K562 (cell line): ENCODE measurements at regions not wholly inside any gene's neighbourhood (a gene's known extent, or its start where the extent isn't known, plus 50 kb on each side); places are given as distances from the start of the nearest gene placed in this dataset.

Experiments used
- ATAC-seq: fragments of 200-7000 bp; cut with Tn5 transposase; 3 replicates; pipeline ENCODE4 v1.9.1; 2020; ENCODE audit warnings: moderate library complexity
- BruUV-seq: library from RNA; stranded (reverse); fragments of 400-500 nt; replicated peaks from 2 replicates; lab custom pipeline; 2021; lab: Mats Ljungman, UMichigan
- CTCF ChIA-PET: fragments of 300-600 bp; formaldehyde crosslinking; extraction: SDS; loops from one replicate; lab custom pipeline; 2021; ENCODE audit warnings: low intra/inter-chr PET ratio; lab: Yijun Ruan, JAX
- POLR2A ChIA-PET: fragments of 300-600, 350-650 bp; sonication (Branson Sonifier 250); formaldehyde crosslinking; extraction: SDS; loops from one replicate; lab custom pipeline; 2021; ENCODE audit warnings: antibody characterized with exemption, inconsistent platforms; lab: Yijun Ruan, JAX
- DNase-seq, 4 experiments: peaks; one replicate each; pipeline versions ENCODE4 v3.0.0 to v3.0.0-alpha.2; 2011 to 2018; ENCODE audit warnings: low spot score in 3 of 4, mixed read lengths in 3 of 4; ENCODE audit errors: extremely low read depth in 1 of 4
- FAIRE-seq: peaks from 2 replicates; lab custom pipeline; 2011; peaks lifted over from hg19 to GRCh38; lab: Jason Lieb, UNC
- H2AFZ ChIP-seq: 2 replicates; pipeline ENCODE4 v1.6.0; 2011; ENCODE audit warnings: low read depth, low read length, control low read depth, inconsistent platforms
- H3K27ac ChIP-seq: fragments of 200-600 bp; 3 replicates; pipeline ENCODE4 v1.8.0; 2011; ENCODE audit warnings: low read depth, mild to moderate bottlenecking, control low read depth, inconsistent platforms, low read length, moderate library complexity, mixed read lengths; ENCODE audit errors: extremely low read depth
- H3K27me3 ChIP-seq, 2 experiments: fragments of 300-600 bp in 1 of 2; 2 replicates in 1 of 2; 3 replicates in 1 of 2; pipeline versions ENCODE4 v1.6.0 to v1.8.0; 2011; ENCODE audit warnings: inconsistent platforms in 2 of 2, low read length in 2 of 2, mild to moderate bottlenecking in 1 of 2, mixed read lengths in 1 of 2, moderate library complexity in 1 of 2; ENCODE audit not compliant: control insufficient read depth in 2 of 2, insufficient read depth in 2 of 2
- H3K36me3 ChIP-seq: fragments of 300-600 bp; 3 replicates; pipeline ENCODE4 v1.8.0; 2011; ENCODE audit warnings: mild to moderate bottlenecking, low read length, inconsistent platforms; ENCODE audit not compliant: control insufficient read depth, insufficient read depth
- H3K4me1 ChIP-seq, 2 experiments: fragments of 200-600 bp in 1 of 2; replicated peaks in 1 of 2; 2 replicates in 1 of 2; 3 replicates in 1 of 2; pipeline versions ENCODE4 v1.5.1 to v1.8.0; 2011; ENCODE audit warnings: inconsistent platforms in 2 of 2, low read length in 2 of 2, mild to moderate bottlenecking in 1 of 2, mixed read lengths in 1 of 2, moderate library complexity in 1 of 2; ENCODE audit not compliant: control insufficient read depth in 2 of 2, insufficient read depth in 2 of 2
- H3K4me2 ChIP-seq: 2 replicates; pipeline ENCODE4 v1.6.1; 2011; ENCODE audit warnings: low read length, control low read depth, inconsistent platforms, mixed read lengths; ENCODE audit not compliant: insufficient read depth
- H3K4me3 ChIP-seq: fragments of 200-600 bp; sonication (generic), shearing (Covaris generic); 2 replicates; pipeline ENCODE4 v1.5.1; 2016; ENCODE audit warnings: control low read depth, inconsistent platforms
- H3K79me2 ChIP-seq: fragments of 200-600 bp; 3 replicates; pipeline ENCODE4 v1.8.0; 2011; ENCODE audit warnings: low read length, inconsistent platforms; ENCODE audit not compliant: control insufficient read depth, insufficient read depth
- H3K9ac ChIP-seq, 2 experiments: 2 replicates each; pipeline versions ENCODE4 v1.6.0 to v1.6.1; 2011; ENCODE audit warnings: low read depth in 2 of 2, low read length in 2 of 2, control low read depth in 1 of 2, inconsistent platforms in 1 of 2, mild to moderate bottlenecking in 1 of 2, mixed read lengths in 1 of 2; ENCODE audit not compliant: insufficient read depth in 1 of 2
- H3K9me1 ChIP-seq: one replicate; pipeline ENCODE4 v1.6.0; 2011; ENCODE audit warnings: inconsistent platforms, mild to moderate bottlenecking, low read length, moderate library complexity; ENCODE audit not compliant: control insufficient read depth, insufficient read depth
- H3K9me3 ChIP-seq: replicated peaks from 2 replicates; pipeline ENCODE4 v1.5.1; 2011; ENCODE audit warnings: low read depth, low read length, inconsistent platforms; ENCODE audit not compliant: control insufficient read depth, insufficient read depth
- H4K20me1 ChIP-seq: replicated peaks from 2 replicates; pipeline ENCODE4 v1.6.1; 2011; ENCODE audit warnings: low read length, inconsistent platforms, mixed read lengths; ENCODE audit not compliant: control insufficient read depth, insufficient read depth
- CBFA2T3 ChIP-seq: fragments of 450-650 bp; IDR thresholded peaks from 2 replicates; pipeline ENCODE4 v1.6.1; 2017
- DDX20 ChIP-seq: fragments of 450-650 bp; IDR thresholded peaks from 2 replicates; pipeline ENCODE4 v1.6.1; 2016; ENCODE audit warnings: missing genetic modification characterization, low read depth, mild to moderate bottlenecking, missing compliant biosample characterization, moderate library complexity
- EHMT2 ChIP-seq: fragments of 450-650 bp; IDR thresholded peaks from 2 replicates; pipeline ENCODE4 v1.6.1; 2018; ENCODE audit warnings: antibody characterized with exemption
- EP400 ChIP-seq: fragments of 450-650 bp; IDR thresholded peaks from 2 replicates; pipeline ENCODE4 v1.6.1; 2017; ENCODE audit warnings: antibody characterized with exemption, mild to moderate bottlenecking, moderate library complexity
- ETV6 ChIP-seq, 3 experiments: fragments of 150-350 bp in 1 of 3; sonication (generic) in 1 of 3; formaldehyde crosslinking in 1 of 3; IDR thresholded peaks; 2 replicates each; pipeline versions ENCODE4 v1.6.1 to v1.8.0; 2014 to 2022; ENCODE audit warnings: borderline replicate concordance in 2 of 3, low read depth in 2 of 3, antibody characterized with exemption in 1 of 3, low read length in 1 of 3, mild to moderate bottlenecking in 1 of 3, missing genetic modification reagents in 1 of 3
- HCFC1 ChIP-seq: IDR thresholded peaks from 2 replicates; pipeline ENCODE4 v1.6.1; 2012; ENCODE audit warnings: low read depth, low read length, improper control_type of control experiment
- HMG20A ChIP-seq: fragments of 450-650 bp; formaldehyde crosslinking; conservative IDR thresholded peaks from 2 replicates; pipeline ENCODE4 v1.4.0; 2020; ENCODE audit warnings: mild to moderate bottlenecking, mixed read lengths
- MTA1 ChIP-seq: fragments of 450-650 bp; IDR thresholded peaks from 2 replicates; pipeline ENCODE4 v1.6.1; 2017; ENCODE audit warnings: borderline replicate concordance
- NUFIP1 ChIP-seq: fragments of 450-650 bp; IDR thresholded peaks from 2 replicates; pipeline ENCODE4 v1.6.1; 2018; ENCODE audit not compliant: partially characterized antibody
- RFX1 ChIP-seq: fragments of 450-650 bp; IDR thresholded peaks from 2 replicates; pipeline ENCODE4 v1.6.1; 2016; ENCODE audit warnings: mild to moderate bottlenecking, moderate library complexity
- ZBTB8A ChIP-seq: fragments of 450-650 bp; IDR thresholded peaks from 2 replicates; pipeline ENCODE4 v1.6.1; 2018; ENCODE audit warnings: mild to moderate bottlenecking, moderate library complexity; ENCODE audit not compliant: partially characterized antibody
- ZNF143 ChIP-seq: sonication (generic); formaldehyde crosslinking; IDR thresholded peaks from 2 replicates; pipeline ENCODE4 v1.9.0; 2022; ENCODE audit warnings: mild to moderate bottlenecking, missing genetic modification reagents
- ZNF174 ChIP-seq: fragments of 250-450 bp; sonication (Bioruptor Pico); IDR thresholded peaks from 2 replicates; pipeline ENCODE4 v1.4.0; 2020; ENCODE audit warnings: mild to moderate bottlenecking
- ZNF436 ChIP-seq: fragments of 250-450, 450-650 bp; sonication (Bioruptor Pico); formaldehyde crosslinking; IDR thresholded peaks from 2 replicates; pipeline ENCODE4 v1.7.0; 2020; ENCODE audit warnings: mild to moderate bottlenecking
- ZNF699 ChIP-seq: fragments of 250-450 bp; sonication (Bioruptor Pico); IDR thresholded peaks from 2 replicates; pipeline ENCODE4 v1.8.0; 2021; ENCODE audit warnings: mild to moderate bottlenecking, moderate library complexity; ENCODE audit not compliant: insufficient replicate concordance
- ZNF785 ChIP-seq: fragments of 250-450 bp; sonication (Bioruptor Pico); IDR thresholded peaks from 2 replicates; pipeline ENCODE4 v1.4.0; 2020; ENCODE audit warnings: mild to moderate bottlenecking
- WGBS: fragments of 100-300 bp; shearing (Covaris generic); methylation state at CpG from one replicate; pipeline ENCODE4 v1.1.6; 2016; ENCODE audit warnings: low coverage, mixed read lengths; ENCODE audit not compliant: insufficient coverage; ENCODE audit errors: missing lambda C conversion rate; 5-methylcytosine and 5-hydroxymethylcytosine counted together
- in situ Hi-C: fragments of 300-500 bp; cut with MboI; formaldehyde crosslinking; loops from 4 replicates; pipeline ENCODE4 v1.15.0; 2018; ENCODE audit warnings: inconsistent platforms, mixed read lengths
- intact Hi-C: fragments of 100-400 bp; cut with micrococcal nuclease; formaldehyde crosslinking; loops from 2 replicates; pipeline ENCODE4 v1.14.2; 2022

DNA sequence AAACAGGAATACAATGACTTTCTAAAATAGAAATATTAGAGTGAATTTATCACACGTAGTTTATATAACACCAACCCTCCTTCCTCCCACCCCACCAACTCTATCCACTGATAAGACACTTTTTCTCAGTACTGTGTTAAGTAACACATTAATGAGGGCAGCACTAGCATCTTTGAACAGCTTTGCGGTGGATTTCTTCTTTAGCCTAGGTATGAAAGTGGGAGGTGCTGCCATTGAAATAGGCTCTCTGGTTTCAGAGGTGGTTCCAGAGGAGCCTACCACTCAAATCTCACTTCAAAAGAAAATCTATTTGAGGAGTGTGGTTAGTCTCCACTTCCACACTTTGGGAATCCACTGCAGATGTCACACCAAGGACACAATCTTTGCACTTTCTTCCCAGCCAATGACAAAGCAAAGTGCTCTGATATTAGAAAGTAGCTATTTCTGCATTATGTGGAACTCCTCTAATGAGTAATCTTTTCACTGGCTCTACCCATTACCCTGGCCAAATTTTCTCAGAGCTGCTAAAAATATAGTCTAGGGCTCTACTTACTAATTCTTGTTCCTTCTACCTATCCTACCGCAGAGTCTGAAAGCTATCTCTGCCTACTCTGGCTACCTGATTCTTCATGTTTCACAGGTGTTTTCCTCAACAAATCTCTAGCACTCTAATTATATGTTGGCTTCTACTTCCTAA lies 1667.8 kb downstream of the MRPL39 start:
- ATAC-seq (no peak), DNase-seq (no peak), FAIRE-seq (no peak)
- in situ Hi-C loops (no loop called here), intact Hi-C loops (no loop called here)
- Histone ChIP-seq H3K27me3 (no peaks in the 10 kb centered on the region), H3K9me3 (peaks cover 3% of the 10 kb centered on the region; the same call in 1 of the 2 replicates), H2AFZ (no peak overlapping the region), H3K27ac (no peak overlapping the region), H3K9ac (no peak overlapping the region), H3K79me2 (no peaks in the 10 kb centered on the region), H4K20me1 (no peaks in the 10 kb centered on the region), H3K4me1 (no peaks in the 10 kb centered on the region), H3K4me2 (no peak overlapping the region), H3K4me3 (no peak overlapping the region), H3K36me3 (no peaks in the 10 kb centered on the region), H3K9me1 (no peaks in the 10 kb centered on the region)
- no TSS peak for BruUV-seq
- TF ChIP-seq HMG20A, result no peak
- TF ChIP-seq HCFC1, result no peak
- no peak for TF ChIP-seq CBFA2T3
- ChIA-PET CTCF (no interaction called here), POLR2A (no interaction called here)
- WGBS, result 38% methylated on average over 3 of the region's 3 CpGs

DNA sequence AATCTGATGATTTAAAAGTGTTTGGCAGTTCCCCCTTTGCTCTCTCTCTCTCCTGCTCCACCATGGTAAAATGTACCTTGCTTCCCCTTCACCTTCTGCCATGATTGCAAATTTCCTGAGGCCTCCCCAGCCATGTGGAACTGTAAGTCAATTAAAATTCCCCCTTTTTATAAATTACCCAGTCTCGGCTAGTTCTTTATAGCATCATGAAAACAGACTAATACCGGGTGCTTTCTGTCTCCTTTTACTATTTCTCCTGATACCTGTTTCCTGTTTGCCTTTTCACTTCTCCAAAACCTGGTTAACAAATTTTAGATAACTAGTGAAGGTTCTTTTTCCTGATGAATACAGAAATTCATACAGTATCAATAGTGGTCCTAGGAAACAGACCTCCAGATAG lies 1670.3 kb downstream of the MRPL39 start:
- BruUV-seq, result no TSS peak
- intact Hi-C loops (no loop called here), in situ Hi-C loops (no loop called here)

More for the DNA sequence above, 1670.3 kb downstream of the MRPL39 start:
- DNase-seq (no peak), FAIRE-seq (no peak), ATAC-seq (no peak)
- H3K9ac ChIP-seq, result no peak overlapping the region
- CTCF ChIA-PET, result no interaction called here
- 29% methylated on average over 2 of the region's 2 CpGs for WGBS
- H3K9me3 ChIP-seq, result 0 out of 2 replicates have a peak, but pooled peaks cover 3% of the 10 kb centered on the region
- POLR2A ChIA-PET, result no interaction called here
- H3K79me2 ChIP-seq, result no peaks in the 10 kb centered on the region
- H2AFZ ChIP-seq, result no peak overlapping the region
- H3K36me3 ChIP-seq, result peaks cover 1% of the 10 kb centered on the region; the same call in 1 of the 3 replicates
- H3K4me1 ChIP-seq, result no peaks in the 10 kb centered on the region
- no peaks in the 10 kb centered on the region for H3K27me3 ChIP-seq
- no peak overlapping the region for H3K4me2 ChIP-seq
- no peaks in the 10 kb centered on the region for H3K9me1 ChIP-seq
- TF ChIP-seq EP400 (no peak), NUFIP1 (no peak), MTA1 (no peak), ZNF785 (CRISPR knock-in tag) (no peak), RFX1 (no peak), ZNF699 (CRISPR knock-in tag) (no peak), DDX20 (tag) (no peak), ZNF143 (CRISPR knock-in tag) (no peak), ZNF436 (CRISPR knock-in tag) (no peak), ETV6 (IDR thresholded peaks at IDR 0.05; ENCODE audit: borderline replicate concordance in 1 of 2, low read depth in 2 of 2, low read length in 1 of 2) (no peak), ETV6 (CRISPR knock-in tag; IDR thresholded peaks at IDR 0.05; ENCODE audit: borderline replicate concordance) (no peak), ZBTB8A (no peak), ZNF174 (CRISPR knock-in tag) (no peak), EHMT2 (no peak)
- H4K20me1 ChIP-seq, result no peaks in the 10 kb centered on the region
- H3K4me3 ChIP-seq, result no peak overlapping the region
- no peak overlapping the region for H3K27ac ChIP-seq
